GM23338 (cell line): ENCODE measurements at regions not wholly inside any gene's neighbourhood (a gene's known extent, or its start where the extent isn't known, plus 50 kb on each side); places are given as distances from the start of the nearest gene placed in this dataset.
A peak's percentile ranks its signal among the peaks of the same experiment; 100 is the strongest.

Source experiments
- ATAC-seq: fragments of 200-7000 bp; cut with Tn5 transposase; 3 replicates; pipeline ENCODE4 v1.9.1; 2020
- DNase-seq: peaks from one replicate; pipeline ENCODE4 v3.0.0-alpha.2; 2015; ENCODE audit warnings: low spot score
- H2AFZ ChIP-seq: fragments of 200-600 bp; sonication (generic); 2 replicates; pipeline ENCODE4 v1.8.0; 2016; ENCODE audit warnings: antibody characterized with exemption, mild to moderate bottlenecking, moderate library complexity
- H3F3A ChIP-seq: fragments of 200-600 bp; sonication (generic); replicated peaks from 2 replicates; pipeline ENCODE4 v1.8.0; 2017; ENCODE audit warnings: antibody characterized with exemption, mixed run types, low read depth
- H3K27ac ChIP-seq: fragments of 200-600 bp; sonication (generic); 2 replicates; pipeline ENCODE4 v1.6.1; 2016; ENCODE audit warnings: low read depth
- H3K27me3 ChIP-seq: fragments of 200-600 bp; sonication (generic); 2 replicates; pipeline ENCODE4 v1.8.0; 2016; ENCODE audit warnings: mild to moderate bottlenecking, mixed run types, moderate library complexity; ENCODE audit not compliant: insufficient read depth
- H3K36me3 ChIP-seq: fragments of 200-600 bp; sonication (generic); 2 replicates; pipeline ENCODE4 v1.8.0; 2016; ENCODE audit warnings: mild to moderate bottlenecking; ENCODE audit not compliant: insufficient read depth
- H3K4me1 ChIP-seq: fragments of 200-600 bp; sonication (generic); 2 replicates; pipeline ENCODE4 v1.8.0; 2016; ENCODE audit warnings: mild to moderate bottlenecking, moderate library complexity; ENCODE audit not compliant: insufficient read depth
- H3K4me2 ChIP-seq: fragments of 200-600 bp; sonication (generic); 2 replicates; pipeline ENCODE4 v1.7.1; 2017; ENCODE audit warnings: mixed run types
- H3K4me3 ChIP-seq: fragments of 200-600 bp; sonication (generic); 2 replicates; pipeline ENCODE4 v1.6.1; 2016; ENCODE audit warnings: mixed run types
- H3K79me2 ChIP-seq: fragments of 200-600 bp; sonication (generic); replicated peaks from 2 replicates; pipeline ENCODE4 v1.8.0; 2017; ENCODE audit warnings: mild to moderate bottlenecking; ENCODE audit not compliant: insufficient read depth
- H3K9me2 ChIP-seq: fragments of 200-600 bp; sonication (generic); 2 replicates; pipeline ENCODE4 v1.8.0; 2017; ENCODE audit not compliant: insufficient read depth
- H4K20me1 ChIP-seq: fragments of 200-600 bp; sonication (generic); replicated peaks from 2 replicates; pipeline ENCODE4 v1.8.0; 2017; ENCODE audit warnings: mild to moderate bottlenecking; ENCODE audit not compliant: insufficient read depth
- H3K27ac Mint-ChIP-seq: 2 replicates; pipeline ENCODE4 v1.8.0; 2020; ENCODE audit warnings: inconsistent platforms, mild to moderate bottlenecking, moderate library complexity, mixed read lengths
- H3K27me3 Mint-ChIP-seq: 3 replicates; pipeline ENCODE4 v1.8.0; 2022; ENCODE audit warnings: low read depth, mild to moderate bottlenecking, moderate library complexity, mixed read lengths, inconsistent platforms; ENCODE audit not compliant: insufficient read depth, poor library complexity
- H3K36me3 Mint-ChIP-seq: 3 replicates; pipeline ENCODE4 v1.8.0; 2021; ENCODE audit warnings: low read depth, mild to moderate bottlenecking, inconsistent platforms, moderate library complexity, mixed read lengths
- H3K4me1 Mint-ChIP-seq: 3 replicates; pipeline ENCODE4 v1.8.0; 2020; ENCODE audit warnings: mild to moderate bottlenecking, inconsistent platforms, mixed read lengths
- H3K4me3 Mint-ChIP-seq: 3 replicates; pipeline ENCODE4 v1.8.0; 2021; ENCODE audit warnings: moderate library complexity, mild to moderate bottlenecking, inconsistent platforms, mixed read lengths
- H3K9me3 Mint-ChIP-seq: 3 replicates; pipeline ENCODE4 v1.8.0; 2020; ENCODE audit warnings: moderate library complexity, mild to moderate bottlenecking, inconsistent platforms, mixed read lengths
- CTCF ChIP-seq, 2 experiments: fragments of 200-600 bp in 1 of 2; sonication (generic) in 1 of 2; conservative IDR thresholded peaks; 2 replicates each; pipeline versions ENCODE4 v1.5.1 to v1.6.1; 2016 to 2017; ENCODE audit warnings: antibody characterized with exemption in 2 of 2, low read depth in 2 of 2, mild to moderate bottlenecking in 2 of 2, moderate library complexity in 1 of 2
- JUNB ChIP-seq: IDR thresholded peaks from one replicate; pipeline ENCODE4 v1.6.1; 2016; ENCODE audit warnings: antibody characterized with exemption; ENCODE audit not compliant: unreplicated experiment
- TF ChIP-seq, protein P1 (sequence below): fragments of 250-450 bp; sonication (Bioruptor Pico); IDR thresholded peaks from 2 replicates; pipeline ENCODE4 v1.5.0; 2020; ENCODE audit warnings: mild to moderate bottlenecking, moderate library complexity

- no peaks in the 10 kb centered on the region for H3F3A ChIP-seq
- H4K20me1 ChIP-seq = no peaks in the 10 kb centered on the region
- peak overlapping the region; percentile 93 for H2AFZ ChIP-seq
- H3K4me2 ChIP-seq = peak overlapping the region; percentile 49
- ATAC-seq = peak; percentile 98
- no peak for TF ChIP-seq JUNB
- TF ChIP-seq, protein P1, sequence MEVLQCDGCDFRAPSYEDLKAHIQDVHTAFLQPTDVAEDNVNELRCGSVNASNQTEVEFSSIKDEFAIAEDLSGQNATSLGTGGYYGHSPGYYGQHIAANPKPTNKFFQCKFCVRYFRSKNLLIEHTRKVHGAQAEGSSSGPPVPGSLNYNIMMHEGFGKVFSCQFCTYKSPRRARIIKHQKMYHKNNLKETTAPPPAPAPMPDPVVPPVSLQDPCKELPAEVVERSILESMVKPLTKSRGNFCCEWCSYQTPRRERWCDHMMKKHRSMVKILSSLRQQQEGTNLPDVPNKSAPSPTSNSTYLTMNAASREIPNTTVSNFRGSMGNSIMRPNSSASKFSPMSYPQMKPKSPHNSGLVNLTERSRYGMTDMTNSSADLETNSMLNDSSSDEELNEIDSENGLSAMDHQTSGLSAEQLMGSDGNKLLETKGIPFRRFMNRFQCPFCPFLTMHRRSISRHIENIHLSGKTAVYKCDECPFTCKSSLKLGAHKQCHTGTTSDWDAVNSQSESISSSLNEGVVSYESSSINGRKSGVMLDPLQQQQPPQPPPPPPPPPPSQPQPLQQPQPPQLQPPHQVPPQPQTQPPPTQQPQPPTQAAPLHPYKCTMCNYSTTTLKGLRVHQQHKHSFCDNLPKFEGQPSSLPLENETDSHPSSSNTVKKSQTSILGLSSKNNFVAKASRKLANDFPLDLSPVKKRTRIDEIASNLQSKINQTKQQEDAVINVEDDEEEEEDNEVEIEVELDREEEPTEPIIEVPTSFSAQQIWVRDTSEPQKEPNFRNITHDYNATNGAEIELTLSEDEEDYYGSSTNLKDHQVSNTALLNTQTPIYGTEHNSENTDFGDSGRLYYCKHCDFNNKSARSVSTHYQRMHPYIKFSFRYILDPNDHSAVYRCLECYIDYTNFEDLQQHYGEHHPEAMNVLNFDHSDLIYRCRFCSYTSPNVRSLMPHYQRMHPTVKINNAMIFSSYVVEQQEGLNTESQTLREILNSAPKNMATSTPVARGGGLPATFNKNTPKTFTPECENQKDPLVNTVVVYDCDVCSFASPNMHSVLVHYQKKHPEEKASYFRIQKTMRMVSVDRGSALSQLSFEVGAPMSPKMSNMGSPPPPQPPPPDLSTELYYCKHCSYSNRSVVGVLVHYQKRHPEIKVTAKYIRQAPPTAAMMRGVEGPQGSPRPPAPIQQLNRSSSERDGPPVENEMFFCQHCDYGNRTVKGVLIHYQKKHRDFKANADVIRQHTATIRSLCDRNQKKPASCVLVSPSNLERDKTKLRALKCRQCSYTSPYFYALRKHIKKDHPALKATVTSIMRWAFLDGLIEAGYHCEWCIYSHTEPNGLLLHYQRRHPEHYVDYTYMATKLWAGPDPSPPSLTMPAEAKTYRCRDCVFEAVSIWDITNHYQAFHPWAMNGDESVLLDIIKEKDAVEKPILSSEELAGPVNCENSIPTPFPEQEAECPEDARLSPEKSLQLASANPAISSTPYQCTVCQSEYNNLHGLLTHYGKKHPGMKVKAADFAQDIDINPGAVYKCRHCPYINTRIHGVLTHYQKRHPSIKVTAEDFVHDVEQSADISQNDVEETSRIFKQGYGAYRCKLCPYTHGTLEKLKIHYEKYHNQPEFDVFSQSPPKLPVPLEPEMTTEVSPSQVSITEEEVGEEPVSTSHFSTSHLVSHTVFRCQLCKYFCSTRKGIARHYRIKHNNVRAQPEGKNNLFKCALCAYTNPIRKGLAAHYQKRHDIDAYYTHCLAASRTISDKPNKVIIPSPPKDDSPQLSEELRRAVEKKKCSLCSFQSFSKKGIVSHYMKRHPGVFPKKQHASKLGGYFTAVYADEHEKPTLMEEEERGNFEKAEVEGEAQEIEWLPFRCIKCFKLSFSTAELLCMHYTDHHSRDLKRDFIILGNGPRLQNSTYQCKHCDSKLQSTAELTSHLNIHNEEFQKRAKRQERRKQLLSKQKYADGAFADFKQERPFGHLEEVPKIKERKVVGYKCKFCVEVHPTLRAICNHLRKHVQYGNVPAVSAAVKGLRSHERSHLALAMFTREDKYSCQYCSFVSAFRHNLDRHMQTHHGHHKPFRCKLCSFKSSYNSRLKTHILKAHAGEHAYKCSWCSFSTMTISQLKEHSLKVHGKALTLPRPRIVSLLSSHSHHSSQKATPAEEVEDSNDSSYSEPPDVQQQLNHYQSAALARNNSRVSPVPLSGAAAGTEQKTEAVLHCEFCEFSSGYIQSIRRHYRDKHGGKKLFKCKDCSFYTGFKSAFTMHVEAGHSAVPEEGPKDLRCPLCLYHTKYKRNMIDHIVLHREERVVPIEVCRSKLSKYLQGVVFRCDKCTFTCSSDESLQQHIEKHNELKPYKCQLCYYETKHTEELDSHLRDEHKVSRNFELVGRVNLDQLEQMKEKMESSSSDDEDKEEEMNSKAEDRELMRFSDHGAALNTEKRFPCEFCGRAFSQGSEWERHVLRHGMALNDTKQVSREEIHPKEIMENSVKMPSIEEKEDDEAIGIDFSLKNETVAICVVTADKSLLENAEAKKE (CRISPR knock-in tag) = peak; percentile 14; the same call in 1 of the 2 replicates
- peak; percentile 49 to 50 for TF ChIP-seq CTCF (conservative IDR thresholded peaks at IDR 0.05; ENCODE audit: low read depth in 2 of 2)
- Mint-ChIP-seq H3K4me3 (peak overlapping the region; percentile 41; the same call in 1 of the 3 replicates), H3K4me1 (peaks cover 39% of the 10 kb centered on the region), H3K27ac (peak overlapping the region; percentile 85), H3K27me3 (peaks cover 7% of the 10 kb centered on the region), H3K36me3 (no peaks in the 10 kb centered on the region), H3K9me3 (no peaks in the 10 kb centered on the region)
- H3K27ac ChIP-seq = peak overlapping the region; percentile 68
- no peaks in the 10 kb centered on the region for H3K79me2 ChIP-seq
- H3K27me3 ChIP-seq = no peaks in the 10 kb centered on the region
- DNase-seq = peak; percentile 89
- H3K9me2 ChIP-seq = no peaks in the 10 kb centered on the region
- peak overlapping the region; percentile 34 for H3K4me3 ChIP-seq
- peaks cover 4% of the 10 kb centered on the region for H3K4me1 ChIP-seq
- H3K36me3 ChIP-seq = no peaks in the 10 kb centered on the region
These were observed 205.1 kb upstream of the STARD13 start for GRCh38 chr13:33490461-33491327.
